Activated T-cell treated with anti-CD3 and anti-CD28 coated beads, Interleukin-2, amount 50 U/mL, for 48 hours (primary cell): ENCODE measurements at regions not wholly inside any gene's neighbourhood (a gene's known extent, or its start where the extent isn't known, plus 50 kb on each side); places are given as distances from the start of the nearest gene placed in this dataset.

Experiments
- DNase-seq, 2 experiments: peaks; one replicate each; pipeline ENCODE4 v3.0.0-alpha.2; 2020

DNA sequence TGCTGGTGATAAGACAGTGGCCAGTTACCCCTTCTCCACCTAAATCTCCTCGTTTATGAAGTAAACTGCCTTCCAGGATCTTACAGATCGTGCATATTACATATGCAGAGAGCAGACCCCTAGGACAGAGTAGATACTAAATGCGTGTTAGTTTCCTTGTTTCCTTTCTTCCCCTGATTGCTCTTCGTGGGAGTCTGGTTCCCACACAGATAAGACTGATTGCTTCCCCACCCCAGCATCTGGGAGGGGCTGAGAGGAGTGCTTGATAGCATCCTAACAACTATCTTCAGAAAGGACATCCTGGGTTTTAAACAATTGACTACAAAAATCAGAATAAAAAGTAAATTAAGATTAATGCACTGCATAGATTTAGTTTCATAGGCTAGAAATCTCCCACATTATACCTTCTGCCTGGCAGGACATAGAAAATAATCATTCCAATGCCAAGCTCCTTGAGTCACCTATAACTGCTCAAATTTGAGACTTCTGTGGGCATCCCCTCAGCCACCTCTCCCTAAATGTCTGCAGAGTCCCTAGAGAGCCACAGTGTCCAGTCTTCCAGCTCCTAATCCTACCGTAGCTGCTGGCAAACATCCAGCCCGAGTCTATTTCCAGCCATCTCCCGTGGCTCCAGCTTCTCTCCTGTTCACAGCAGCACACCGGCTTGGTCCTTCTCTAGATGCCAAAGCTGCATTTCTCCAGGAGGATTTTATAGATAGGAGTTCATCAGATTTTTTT, 128.3 kb downstream of the LRRC30 start:
- no peak for DNase-seq

DNA sequence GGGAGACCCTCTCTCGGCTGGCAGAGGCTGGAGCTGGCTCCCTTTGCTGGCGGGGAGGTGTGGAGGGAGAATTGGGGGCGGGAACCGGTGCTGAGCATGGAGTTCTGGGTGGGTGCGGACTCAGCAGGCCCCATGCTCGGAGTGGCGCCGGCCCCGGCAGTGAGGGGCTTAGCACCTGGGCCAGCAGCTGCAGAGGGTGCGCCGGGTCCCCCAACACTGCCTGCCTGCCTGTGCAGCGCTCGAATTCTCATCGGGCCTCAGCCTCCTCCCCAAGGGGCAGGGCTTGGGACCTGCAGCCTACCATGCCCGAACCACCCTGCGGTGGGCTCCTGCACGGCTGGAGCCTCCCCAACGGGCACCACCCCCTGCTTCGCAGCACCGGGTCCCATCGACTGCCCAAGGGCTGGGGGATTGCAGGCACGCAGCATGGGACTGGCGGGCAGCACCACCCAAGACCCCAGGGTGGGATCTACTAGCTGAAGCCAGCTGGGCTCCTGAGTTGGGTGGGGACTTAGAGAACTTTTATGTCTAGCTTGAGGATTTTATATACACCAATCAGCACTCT, 129.8 kb downstream of the LRRC30 start:
- DNase-seq, result no peak

DNA sequence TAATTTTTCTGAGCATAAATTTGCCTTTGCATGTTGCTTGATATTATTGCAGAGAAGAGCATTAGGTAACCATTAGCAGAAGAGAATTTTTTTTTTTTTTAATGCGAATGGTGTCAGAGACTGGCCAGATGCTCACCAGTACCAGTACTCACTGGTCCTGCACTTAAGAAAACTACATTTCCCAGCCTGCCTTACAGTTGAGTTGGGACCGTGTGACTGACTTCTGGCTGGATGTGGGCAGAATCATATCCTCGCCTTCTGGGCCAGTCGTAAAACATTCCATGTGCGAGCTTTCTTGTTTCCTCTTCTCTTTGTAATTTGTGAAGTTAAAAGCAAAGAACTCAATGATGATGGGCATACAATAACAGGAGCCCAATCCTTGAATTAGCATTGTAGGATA, 132.4 kb downstream of the LRRC30 start:
- no peak for DNase-seq

DNA sequence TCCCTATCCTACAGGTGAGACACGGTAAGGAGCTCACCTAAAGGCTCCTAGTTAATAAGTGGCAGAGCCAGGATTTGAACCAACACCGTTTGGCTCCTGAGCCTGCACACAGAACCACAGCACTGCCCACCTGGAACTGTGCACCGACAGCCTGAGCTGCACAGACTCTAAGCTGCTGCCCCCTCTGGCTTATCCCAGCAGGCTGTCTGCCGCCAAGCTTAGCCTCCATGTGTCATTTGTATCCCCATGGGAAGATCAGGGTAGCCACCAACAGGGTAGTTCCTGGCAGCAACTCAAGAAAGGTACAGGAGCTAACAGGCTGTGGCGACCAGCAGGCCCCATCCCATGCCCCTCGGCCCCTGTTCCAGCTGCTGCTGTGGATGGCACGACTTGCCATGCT, 135.7 kb downstream of the LRRC30 start:
- DNase-seq, result no peak

DNA sequence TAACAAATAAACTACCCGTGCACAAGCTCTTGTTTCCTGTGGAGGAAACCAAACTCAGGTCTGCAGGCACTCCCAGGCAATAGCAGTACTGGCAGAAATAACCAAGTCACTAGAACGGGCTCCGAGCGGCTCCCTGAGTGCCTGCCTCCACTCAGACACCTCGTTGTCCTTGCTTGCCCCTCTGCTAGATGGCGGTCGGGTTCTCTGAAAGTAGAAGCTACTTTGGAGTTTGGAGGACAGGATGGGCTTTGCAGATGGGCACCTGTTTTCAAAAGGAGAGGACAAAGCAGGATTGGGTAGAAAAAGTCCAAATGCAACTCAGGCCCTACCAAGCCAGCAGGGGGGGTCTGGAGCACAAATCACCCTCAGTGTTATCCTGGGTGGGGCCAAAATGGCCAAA, 136.4 kb downstream of the LRRC30 start:
- no peak for DNase-seq

DNA sequence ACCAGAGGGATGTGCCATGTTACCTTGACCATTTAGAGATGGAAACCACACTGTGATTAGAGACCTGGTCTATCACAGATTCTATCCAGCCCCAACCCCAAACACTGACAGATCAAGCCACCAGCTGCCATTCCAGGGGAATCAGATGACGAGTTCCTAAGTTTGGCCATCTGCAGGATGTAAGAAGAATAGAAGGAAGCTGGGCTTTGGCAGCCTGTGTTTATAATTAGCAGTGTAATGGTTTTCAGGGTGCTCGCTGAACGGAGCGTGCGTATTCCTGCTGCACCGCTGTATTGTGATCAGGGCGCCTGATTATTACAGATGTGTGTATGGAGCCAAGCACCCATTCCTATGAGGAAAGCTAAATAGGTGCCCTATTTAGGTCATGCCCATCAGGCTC, 138.1 kb downstream of the LRRC30 start:
- no peak for DNase-seq

DNA sequence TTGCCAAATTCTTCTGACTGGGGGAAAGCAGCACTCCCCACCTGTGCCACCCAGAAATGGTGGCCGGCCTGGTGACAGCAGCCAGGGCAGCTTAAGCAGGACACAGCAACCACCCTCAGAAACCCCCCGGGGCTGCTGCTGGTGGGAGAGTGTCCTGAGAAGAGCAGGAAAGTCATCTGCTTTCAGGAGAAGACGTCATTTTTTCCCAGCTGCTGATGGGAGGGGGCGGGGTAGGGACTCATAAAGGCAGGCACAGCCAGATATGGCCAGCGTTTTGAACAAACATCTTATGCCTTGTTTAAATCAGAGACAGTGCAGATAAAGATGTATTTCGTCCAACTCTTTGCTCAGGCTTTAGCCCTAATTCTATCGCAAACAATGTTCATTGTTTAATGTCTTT, 139.5 kb downstream of the LRRC30 start:
- no peak for DNase-seq

DNA sequence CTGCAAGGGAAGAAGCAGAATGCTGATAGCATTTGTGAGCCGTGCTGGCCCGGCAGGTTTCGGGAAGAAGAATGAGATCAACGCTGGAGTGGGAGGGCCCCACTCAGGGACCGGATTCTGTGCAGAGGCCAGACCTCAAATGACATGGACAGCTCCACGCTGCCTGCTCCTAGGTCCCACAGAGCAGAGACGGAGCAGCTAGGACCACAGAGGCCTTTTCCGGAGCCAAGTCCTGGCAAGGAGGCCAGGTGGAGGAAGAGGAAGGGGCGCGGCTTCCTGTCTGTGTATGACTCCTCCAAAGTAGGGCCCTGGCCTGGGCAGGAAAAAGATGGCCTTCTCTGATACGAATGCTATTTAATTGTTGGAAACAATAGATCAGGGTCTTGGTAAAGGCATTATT, 139.9 kb downstream of the LRRC30 start:
- no peak for DNase-seq

DNA sequence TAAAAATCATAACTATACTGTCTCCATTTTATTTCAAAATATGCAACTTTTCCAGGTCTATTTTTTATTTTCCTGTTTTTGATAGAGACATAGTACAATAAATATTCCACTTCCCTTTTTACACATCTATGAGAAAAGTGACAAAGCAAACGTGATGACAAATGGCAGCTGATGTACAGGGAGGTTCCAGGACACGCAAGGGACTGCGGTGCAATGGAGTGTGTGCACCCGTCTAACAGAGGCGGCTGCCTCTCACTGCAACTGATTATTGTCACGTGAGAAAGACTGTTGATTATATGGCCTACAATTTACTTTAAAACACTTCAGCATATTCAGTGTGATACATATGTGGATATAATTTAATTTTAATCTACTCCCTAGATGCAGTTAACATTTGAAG, 142.6 kb downstream of the LRRC30 start:
- no peak for DNase-seq

DNA sequence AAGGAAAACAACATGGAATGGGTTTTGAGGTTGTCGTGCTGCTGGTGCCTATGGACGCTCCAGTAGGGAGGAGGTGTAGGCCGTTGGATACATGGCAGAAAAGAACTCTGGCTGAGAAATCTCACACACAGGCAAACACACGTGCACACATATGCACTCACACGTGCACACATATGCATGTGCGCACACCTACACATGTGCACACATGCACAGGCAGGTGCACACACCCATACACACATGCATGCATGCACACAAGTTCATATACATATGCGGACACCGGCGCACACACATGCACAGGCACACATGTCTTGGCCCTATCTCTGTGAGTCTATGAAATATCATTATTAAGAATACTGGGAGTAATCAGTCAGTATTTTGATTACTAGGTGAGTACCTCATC, 150.4 kb downstream of the LRRC30 start:
- no peak for DNase-seq

DNA sequence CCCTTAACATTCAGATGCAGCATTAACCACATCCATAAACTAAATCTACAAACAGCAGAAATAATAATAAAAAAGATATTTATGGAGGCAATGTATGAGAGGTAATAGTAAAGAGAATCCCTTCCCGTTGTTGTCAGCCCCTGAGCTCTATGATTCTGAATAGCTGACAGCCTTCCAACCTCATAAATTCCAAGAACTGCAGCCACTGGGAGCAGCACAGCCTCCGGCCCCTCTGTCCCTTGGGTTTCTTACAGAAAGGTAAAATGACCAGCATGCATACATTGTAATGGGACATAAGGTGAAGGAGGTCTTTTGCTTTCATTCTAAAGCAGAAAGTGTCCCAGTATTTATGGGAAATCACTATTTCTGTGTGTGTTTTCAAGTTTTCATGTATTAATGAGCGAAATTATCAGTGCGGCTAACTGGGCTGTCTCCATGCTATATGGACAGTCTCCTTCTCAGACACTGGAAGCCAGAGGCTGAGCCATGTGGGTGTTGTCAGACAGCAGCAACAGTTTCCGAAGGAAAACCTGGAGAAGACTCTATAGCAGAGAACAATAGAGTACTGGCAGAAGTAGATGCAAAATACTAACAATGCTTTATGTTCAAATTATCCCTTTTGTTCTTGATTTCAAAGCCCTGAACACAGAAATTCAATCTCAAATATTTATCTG, 151.6 kb downstream of the LRRC30 start:
- DNase-seq, result no peak

DNA sequence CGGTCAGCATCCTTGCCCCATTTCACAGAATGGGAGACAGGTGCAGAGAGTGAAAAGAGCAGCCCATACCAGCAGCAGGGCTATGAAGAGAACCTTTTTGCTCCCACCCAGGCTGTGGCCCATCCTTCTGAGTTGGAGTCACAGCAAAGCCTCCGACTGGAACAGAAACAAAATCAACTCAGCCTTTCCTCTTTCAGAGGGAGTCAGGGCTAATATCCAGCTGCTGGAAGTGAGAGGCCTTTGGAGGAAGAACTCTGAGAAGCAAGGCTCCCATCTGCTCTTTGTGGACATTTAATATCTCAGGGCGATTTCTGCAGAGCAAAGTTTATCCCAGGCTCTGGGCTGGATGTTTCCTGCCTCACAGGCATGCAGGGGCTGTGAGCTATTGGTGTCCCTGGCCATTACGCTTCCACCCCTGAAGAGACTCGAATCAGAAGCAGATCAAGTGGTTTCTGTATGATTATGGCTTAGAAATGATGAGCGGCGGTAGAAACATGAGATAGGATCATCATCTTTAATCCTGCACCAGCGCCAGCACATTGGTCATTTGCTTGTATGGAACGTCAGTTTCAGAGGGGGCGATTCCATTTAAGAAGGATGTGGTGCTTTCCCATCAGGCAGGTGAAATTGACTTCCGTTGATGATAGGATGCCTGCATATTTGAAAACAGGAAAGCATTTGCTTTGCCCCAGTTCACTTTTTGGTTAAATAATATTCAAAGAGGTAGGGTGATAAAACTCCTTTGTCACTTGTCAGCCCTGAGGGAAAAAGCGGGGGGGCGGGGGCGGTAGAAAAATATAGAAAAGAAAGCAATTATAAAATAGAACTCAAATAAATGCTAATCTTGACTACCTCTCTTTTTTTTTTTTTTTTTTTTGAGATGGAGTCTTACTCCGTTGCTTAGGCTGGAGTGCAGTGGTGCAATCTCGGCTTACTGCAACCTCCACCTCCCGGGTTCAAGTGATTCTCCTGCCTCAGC, 152.4 kb downstream of the LRRC30 start:
- DNase-seq, result no peak

DNA sequence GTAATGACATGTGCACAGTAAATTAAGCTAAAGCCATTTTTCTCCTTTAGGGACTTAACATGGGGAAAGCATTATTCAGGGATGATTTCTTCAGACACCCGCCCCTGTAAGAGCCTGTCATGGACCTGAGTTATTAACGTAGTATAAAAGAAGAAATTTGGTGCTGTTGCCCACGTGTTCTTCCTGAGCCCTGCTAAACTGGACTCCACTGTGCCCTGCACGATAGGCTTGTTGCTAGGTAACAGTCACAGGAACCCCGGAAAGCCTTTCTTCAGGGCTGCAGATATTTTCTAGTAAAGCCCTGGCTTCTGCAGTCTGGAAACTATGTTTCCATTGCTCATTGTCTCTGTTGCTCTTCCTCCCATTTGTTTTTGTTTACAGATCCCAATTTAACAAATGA, 157.9 kb downstream of the LRRC30 start:
- DNase-seq, result no peak

DNA sequence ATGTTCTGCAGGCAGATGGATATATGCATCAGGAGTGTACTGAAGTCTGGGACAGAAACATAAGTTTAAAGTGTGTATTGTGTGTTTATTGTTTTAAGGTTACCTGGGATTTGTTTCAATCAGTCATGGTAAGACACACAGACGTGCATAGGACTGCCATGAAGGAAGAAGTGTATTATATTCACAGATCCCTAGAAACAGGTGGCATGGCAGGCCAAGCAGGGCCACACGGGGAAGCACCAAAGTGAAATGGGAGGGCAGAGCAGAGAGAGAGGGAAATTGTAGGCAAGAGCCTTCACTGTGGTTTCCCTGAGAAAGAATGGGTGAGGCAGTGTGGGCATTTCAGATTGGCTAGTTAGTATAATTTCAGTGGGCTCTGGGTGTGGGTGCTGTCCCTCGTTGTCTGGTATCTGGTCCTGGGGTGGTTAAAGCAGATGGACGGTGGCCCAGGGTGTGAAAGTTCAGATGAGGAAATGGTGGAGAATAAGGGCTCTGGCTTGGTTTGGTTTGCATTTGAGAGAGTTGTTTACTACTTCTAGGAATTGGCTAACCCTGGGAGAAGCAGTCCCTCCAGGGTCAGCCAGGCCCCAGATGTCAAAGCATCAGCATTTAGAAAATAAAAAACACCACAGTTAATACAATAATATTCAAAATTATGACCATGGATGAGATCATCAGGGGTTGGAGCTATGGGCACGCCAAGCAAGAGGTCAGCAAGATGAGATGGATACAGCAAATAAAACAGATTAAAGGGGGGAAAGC, 160.0 kb downstream of the LRRC30 start:
- no peak for DNase-seq

DNA sequence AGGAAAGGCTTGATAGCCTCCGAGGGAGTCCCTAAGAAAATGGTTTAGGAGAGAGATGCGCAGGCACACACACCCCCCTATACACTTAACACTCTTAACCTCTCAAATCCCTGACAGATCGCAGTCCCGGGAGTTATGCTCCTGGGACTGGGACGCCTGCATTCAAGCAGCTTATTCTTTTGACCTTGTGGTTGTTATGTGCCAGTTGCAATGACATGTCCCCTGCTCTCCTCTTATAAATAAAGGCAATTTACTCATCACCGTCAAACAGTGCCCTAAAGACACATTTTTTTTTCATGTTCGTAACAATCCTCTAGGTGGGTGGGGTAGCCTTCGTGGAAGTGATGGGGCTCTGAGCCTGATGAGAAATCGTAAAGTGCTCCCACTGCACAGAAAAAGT, 162.2 kb downstream of the LRRC30 start:
- no peak for DNase-seq

DNA sequence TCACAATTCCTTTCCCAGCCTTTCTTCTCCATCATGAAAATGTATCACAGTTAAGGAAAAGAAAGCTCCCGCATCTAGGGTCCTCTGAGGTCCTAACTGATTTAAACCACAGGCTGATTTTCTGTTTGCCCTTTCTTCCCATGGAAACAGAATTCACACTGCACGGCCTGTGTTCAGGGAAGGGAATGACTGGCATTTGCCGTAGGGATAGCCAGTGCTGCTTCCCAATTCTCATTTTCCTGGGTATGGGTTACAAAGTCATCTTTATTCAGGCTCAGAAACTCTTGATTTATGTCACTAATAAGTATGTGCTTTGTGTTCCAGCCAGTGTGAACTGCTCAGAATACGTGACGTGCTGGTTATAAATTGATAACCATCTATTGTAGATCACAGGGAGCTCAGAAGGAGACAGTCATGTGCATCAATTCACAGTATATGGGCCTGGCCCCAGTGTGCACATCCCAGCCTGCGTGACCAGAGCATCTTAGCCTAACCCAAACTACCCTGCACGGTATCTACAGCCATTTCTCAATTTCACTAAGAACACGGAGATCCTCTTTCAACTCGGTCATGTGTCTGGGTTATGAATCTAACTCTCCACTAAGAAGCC, 163.3 kb downstream of the LRRC30 start:
- no peak for DNase-seq

DNA sequence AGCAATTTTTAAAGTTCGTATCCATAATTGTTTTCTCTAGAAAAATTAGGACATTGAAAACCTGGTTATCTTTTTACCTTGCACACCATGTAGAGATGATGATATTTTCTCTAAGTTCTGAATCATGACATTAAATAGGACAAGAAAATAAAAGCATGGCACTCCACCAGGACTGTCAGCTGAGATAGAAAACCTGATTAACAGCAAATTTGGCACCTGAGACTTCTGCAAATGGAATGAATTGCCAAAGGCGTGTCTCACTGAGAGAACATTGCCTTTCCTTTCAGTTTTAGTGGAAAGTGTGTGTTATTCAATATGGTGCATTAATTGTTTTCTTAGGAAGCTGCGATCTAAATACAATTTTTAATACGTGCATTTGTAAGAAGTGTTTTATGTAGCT, 164.7 kb downstream of the LRRC30 start:
- no peak for DNase-seq

DNA sequence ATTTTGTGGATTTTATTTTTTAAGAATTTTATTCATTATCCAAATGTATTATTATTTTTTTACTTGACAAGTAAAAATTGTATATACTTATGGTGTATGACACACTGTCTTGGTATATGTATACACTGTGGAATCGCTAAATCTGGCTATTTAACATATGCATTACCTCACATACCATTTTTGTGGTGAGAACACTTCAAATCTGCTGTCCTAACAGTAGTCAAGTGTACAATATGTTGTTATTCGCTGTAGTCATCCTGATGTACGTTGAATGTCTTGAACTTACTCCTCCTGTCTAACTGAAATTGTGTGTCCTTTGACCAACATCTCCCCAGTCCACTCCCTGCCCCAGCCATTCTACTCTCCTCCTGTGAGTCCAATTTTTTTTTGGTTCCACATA, 153.2 kb upstream of the PTPRM start:
- no peak for DNase-seq

DNA sequence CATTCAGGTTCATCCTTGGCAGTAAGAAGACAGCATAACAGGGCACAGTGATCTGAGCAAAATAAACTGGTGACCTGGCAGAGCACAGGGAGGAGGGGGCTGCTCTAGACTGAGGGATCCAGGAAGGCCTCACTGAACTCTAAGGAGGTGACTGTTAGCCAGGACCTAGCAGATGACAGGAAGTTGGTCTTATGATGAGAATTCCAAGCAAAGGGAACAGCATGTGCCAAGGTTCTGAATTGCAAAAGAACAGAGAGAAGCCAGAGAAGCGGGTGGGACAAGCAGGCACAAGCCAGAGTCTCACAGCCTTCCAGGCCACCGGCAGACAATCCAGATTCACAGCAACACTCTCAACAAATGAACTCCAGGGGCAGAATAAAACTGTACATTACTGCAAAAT, 152.7 kb upstream of the PTPRM start:
- DNase-seq, result no peak

DNA sequence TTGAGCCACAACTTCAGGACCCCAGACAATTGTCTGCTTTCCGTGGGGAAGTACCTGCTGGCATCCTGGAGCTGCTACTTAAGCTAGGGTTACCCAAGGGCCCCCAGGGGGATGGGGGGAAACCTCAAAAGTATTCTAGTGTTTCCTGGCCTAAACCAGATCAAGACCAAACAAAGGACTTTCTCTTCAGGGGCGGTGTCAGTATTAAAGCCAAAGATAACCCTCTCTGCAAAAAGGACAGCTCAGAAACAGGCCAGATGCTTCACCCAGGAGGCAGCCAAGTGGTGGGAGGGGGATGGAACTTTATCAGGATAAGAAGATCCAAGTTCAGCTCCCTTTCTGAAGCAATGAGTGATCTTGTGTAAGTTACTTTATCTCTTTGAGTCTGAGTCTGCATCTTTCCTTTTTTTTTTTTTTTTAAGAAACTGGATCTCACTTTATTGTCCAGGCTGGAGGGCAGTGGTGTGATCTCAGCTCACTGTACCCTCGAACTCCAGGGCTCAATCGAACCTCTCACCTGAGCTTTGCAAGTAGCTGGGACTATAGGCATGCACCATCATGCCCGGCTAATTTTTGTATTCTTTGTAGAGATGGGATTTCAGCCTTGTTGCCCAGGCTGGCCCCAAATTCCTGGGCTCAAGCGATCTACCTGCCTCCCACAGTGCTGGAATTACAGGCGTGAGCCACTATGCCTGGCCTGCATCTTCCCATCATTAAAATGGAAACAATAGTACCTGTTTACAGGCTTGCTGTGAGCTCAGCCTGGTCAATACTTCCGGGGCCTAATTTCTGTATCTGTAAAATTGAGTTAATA, 151.8 kb upstream of the PTPRM start:
- no peak for DNase-seq

DNA sequence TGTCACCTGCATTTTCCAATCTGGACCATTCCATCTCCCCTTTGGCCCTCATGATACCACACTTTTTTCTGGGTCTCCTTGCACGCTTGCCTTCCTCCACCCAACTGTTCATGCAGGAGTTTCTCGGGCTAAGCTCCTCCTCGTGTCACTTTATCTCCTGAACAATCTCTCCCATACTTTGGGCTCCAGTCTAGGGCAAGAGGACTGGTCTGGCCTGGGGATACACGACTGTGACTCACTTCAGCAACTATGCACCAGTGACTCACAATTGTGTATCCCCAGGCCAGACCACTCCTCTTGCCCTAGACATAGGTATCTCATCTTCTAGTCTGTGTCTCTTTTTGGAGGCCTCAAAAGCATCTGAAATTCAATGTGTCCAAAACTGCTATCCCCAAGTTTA, 149.4 kb upstream of the PTPRM start:
- no peak for DNase-seq
